ENCODE measurements at regions not wholly inside any gene's neighbourhood (a gene's known extent, or its start where the extent isn't known, plus 50 kb on each side); places are given as distances from the start of the nearest gene placed in this dataset.

- Mint-ChIP-seq H3K27me3 (peaks cover 18% of the 10 kb centered on the region), H3K36me3 (ENCODE audit: low read depth) (no peaks in the 10 kb centered on the region), H3K9me3 (no peaks in the 10 kb centered on the region), H3K27ac (no peak overlapping the region), H3K4me1 (peaks cover 4% of the 10 kb centered on the region), H3K4me3 (no peak overlapping the region)
- POLR2A ChIA-PET = no interaction called here
- CTCF ChIA-PET = interaction anchor here (0.7 kb wide), 1 partner anchor 109 kb away, joined by 4 read pairs; no protein-coding TSS in a partner anchor
- no peak for DNase-seq
Measured at GRCh38 chr3:18247139-18247695, 177.9 kb downstream of the SATB1 start.

DNA sequence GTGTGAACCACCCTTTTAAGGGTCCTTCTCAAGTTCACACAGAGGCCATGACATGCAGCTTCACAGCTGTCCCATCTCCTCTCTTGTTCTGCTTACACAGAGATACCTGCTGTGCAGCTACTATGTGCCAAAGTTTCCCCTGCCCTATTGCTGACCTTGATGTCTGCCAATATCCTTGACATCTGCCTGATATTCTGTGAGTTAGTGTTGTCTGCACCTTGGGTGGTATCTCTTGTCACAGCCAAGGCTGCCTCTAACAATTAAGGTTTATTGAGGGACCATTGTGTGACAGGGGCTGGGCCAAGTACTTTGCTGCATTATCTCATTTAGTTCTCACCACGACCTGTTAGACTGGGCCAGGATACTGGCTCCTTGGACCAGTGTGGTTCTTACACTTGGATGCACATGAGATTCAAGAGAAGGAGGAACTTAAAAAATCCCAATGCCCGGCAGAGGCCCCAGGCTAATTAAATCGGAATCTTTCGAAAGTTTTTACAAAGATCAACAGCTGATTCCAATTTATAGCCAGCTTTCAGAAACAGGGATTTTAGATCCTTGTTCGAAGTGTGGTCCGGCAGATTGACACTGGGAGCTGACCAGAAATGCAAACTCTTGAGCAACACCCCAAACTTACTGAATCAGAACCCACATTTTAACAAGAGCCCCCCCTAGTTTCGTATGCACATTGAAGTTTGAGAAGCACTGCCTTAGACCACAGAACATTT, 178.6 kb downstream of the SATB1 start:
- ChIA-PET POLR2A (no interaction called here), CTCF (no interaction called here)
- H3K27ac Mint-ChIP-seq = no peak overlapping the region
- H3K4me3 Mint-ChIP-seq = no peak overlapping the region
- DNase-seq = no peak
- H3K9me3 Mint-ChIP-seq = no peaks in the 10 kb centered on the region
- peaks cover 22% of the 10 kb centered on the region for H3K27me3 Mint-ChIP-seq
- H3K4me1 Mint-ChIP-seq = peaks cover 4% of the 10 kb centered on the region
- no peaks in the 10 kb centered on the region for H3K36me3 Mint-ChIP-seq (ENCODE audit: low read depth)

GRCh38 chr3:18245721-18246120, 179.4 kb downstream of the SATB1 start:
- H3K4me1 Mint-ChIP-seq = peaks cover 4% of the 10 kb centered on the region
- POLR2A ChIA-PET = no interaction called here

DNA sequence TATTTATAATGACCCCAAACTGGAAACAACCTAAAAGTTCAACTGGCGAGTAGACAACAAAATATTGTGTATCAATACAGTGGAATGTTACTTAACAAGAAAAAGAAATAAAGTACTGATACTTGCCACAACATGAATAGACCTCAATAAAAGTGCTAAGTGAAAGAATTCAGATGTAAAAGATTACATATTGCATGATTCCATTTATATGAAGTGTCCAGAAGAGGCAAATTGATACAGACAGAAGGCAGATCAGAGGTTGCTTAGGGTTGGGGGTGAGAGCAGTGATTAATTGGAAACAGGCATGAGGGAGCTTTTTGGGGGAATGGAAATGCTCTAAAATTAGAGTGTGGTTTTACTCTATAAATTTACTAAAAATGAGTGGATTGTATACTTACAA, 183.3 kb downstream of the SATB1 start:
- H3K27me3 Mint-ChIP-seq = peaks cover 25% of the 10 kb centered on the region
- POLR2A ChIA-PET = no interaction called here
- no peak overlapping the region for H3K27ac Mint-ChIP-seq
- H3K4me1 Mint-ChIP-seq = peaks cover 17% of the 10 kb centered on the region
- no peak for DNase-seq
- CTCF ChIA-PET = no interaction called here
- H3K4me3 Mint-ChIP-seq = no peak overlapping the region
- no peaks in the 10 kb centered on the region for H3K36me3 Mint-ChIP-seq (ENCODE audit: low read depth)
- no peaks in the 10 kb centered on the region for H3K9me3 Mint-ChIP-seq

More at GRCh38 chr3:18245721-18246120, 179.4 kb downstream of the SATB1 start:
- no peak overlapping the region for H3K27ac Mint-ChIP-seq
- CTCF ChIA-PET = no interaction called here
- no peaks in the 10 kb centered on the region for H3K36me3 Mint-ChIP-seq (ENCODE audit: low read depth)
- no peaks in the 10 kb centered on the region for H3K9me3 Mint-ChIP-seq
- H3K27me3 Mint-ChIP-seq = peaks cover 22% of the 10 kb centered on the region
- no peak for DNase-seq
- no peak overlapping the region for H3K4me3 Mint-ChIP-seq

- H3K27ac Mint-ChIP-seq = no peak overlapping the region
- H3K27me3 Mint-ChIP-seq = peaks cover 22% of the 10 kb centered on the region
- H3K4me3 Mint-ChIP-seq = no peak overlapping the region
- ChIA-PET CTCF (no interaction called here), POLR2A (no interaction called here)
- no peak for DNase-seq
- peaks cover 14% of the 10 kb centered on the region for H3K4me1 Mint-ChIP-seq
- H3K36me3 Mint-ChIP-seq (ENCODE audit: low read depth) = no peaks in the 10 kb centered on the region
- H3K9me3 Mint-ChIP-seq = no peaks in the 10 kb centered on the region
Measured at GRCh38 chr3:18239674-18240073, 185.5 kb downstream of the SATB1 start.

GRCh38 chr3:18238746-18239331, 186.3 kb downstream of the SATB1 start:
- POLR2A ChIA-PET = no interaction called here
- Mint-ChIP-seq H3K36me3 (ENCODE audit: low read depth) (no peaks in the 10 kb centered on the region), H3K4me3 (no peak overlapping the region), H3K9me3 (no peaks in the 10 kb centered on the region), H3K4me1 (peaks cover 14% of the 10 kb centered on the region), H3K27ac (no peak overlapping the region), H3K27me3 (peaks cover 21% of the 10 kb centered on the region)
- CTCF ChIA-PET = no interaction called here
- no peak for DNase-seq

- no peak overlapping the region for H3K4me3 Mint-ChIP-seq
- peaks cover 22% of the 10 kb centered on the region for H3K27me3 Mint-ChIP-seq
- DNase-seq = no peak
- H3K4me1 Mint-ChIP-seq = peaks cover 14% of the 10 kb centered on the region
- no peak overlapping the region for H3K27ac Mint-ChIP-seq
- ChIA-PET POLR2A (no interaction called here), CTCF (no interaction called here)
- H3K36me3 Mint-ChIP-seq (ENCODE audit: low read depth) = no peaks in the 10 kb centered on the region
- H3K9me3 Mint-ChIP-seq = no peaks in the 10 kb centered on the region
Measured at GRCh38 chr3:18238332-18238731, 186.8 kb downstream of the SATB1 start.

DNA sequence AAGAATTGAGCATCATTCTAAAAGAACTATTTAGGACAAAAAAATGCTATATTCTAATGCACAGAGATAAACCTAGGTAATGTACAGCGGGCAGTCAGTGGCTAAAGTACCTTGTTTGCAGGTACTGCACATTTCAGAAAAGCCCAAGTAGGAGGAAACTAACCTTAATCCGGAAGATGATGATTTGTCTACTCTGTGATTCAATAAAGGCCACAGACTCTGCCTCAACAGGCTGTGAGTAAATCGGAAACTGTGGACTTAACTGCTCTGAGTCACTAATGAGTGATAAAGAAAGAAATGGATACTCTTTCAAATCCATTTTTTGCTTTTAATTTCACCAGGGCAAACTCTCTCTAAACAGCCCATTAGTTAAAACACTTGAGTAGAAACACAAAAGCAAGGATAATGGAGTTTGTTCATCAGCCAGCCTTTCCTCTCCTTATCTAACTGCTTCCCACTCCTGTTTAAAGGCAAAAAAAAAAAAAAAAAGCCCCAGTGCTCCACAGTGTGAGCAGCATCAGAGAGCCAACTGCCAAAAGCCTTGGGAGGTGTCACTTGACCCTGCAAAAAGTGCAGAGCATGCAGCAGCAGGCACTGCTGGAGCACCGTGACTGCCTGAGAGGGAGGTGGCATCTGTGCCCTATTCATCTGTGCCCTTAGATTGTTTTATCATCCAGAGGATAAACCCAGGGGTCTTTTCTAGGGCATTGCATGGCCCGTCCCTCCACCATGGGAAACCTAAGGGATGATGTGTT, 187.7 kb downstream of the SATB1 start:
- POLR2A ChIA-PET = no interaction called here
- Mint-ChIP-seq H3K4me3 (no peak overlapping the region), H3K4me1 (peaks cover 14% of the 10 kb centered on the region), H3K27me3 (peaks cover 27% of the 10 kb centered on the region), H3K27ac (no peak overlapping the region), H3K9me3 (no peaks in the 10 kb centered on the region), H3K36me3 (ENCODE audit: low read depth) (no peaks in the 10 kb centered on the region)
- DNase-seq = no peak
- CTCF ChIA-PET = no interaction called here

- CTCF ChIA-PET = no interaction called here
- no peak overlapping the region for H3K4me3 Mint-ChIP-seq
Measured at GRCh38 chr3:18236726-18237125, 188.4 kb downstream of the SATB1 start.

DNA sequence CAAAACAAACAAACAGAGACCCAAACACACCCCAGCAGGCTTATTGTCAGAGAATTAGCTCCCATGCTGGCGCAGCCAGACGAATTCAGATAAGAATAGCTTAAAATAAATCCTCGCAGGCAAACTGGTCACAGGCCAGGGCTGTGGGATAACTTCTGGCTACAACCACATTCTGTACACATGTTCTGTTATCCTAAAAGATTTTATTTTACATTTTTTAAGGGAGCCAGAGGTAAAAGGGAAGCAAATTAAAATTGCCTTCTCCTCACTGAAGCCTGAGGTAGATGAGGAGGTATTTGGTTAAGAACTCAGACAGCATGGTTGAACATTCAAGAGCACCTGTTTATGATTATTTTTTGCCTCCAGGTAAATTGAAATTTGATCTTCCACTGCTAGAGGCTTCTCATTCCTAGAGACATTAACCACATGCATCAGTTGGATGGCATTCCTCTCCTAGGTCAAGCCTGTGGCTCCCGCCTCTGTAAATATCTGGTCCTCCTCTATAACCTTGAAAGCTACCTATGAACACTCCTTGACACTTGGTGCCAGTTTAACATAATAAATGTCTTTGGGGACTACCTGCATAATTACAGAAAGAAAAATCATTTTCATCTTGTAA, 190.3 kb downstream of the SATB1 start:
- Mint-ChIP-seq H3K27me3 (peaks cover 21% of the 10 kb centered on the region), H3K9me3 (no peaks in the 10 kb centered on the region), H3K4me1 (peaks cover 14% of the 10 kb centered on the region), H3K36me3 (ENCODE audit: low read depth) (no peaks in the 10 kb centered on the region), H3K27ac (no peak overlapping the region), H3K4me3 (no peak overlapping the region)
- ChIA-PET CTCF (no interaction called here), POLR2A (no interaction called here)
- no peak for DNase-seq

More at GRCh38 chr3:18236726-18237125, 188.4 kb downstream of the SATB1 start:
- Mint-ChIP-seq H3K27me3 (peaks cover 24% of the 10 kb centered on the region), H3K9me3 (no peaks in the 10 kb centered on the region), H3K4me1 (peaks cover 14% of the 10 kb centered on the region), H3K27ac (no peak overlapping the region), H3K36me3 (ENCODE audit: low read depth) (no peaks in the 10 kb centered on the region)
- no peak for DNase-seq
- POLR2A ChIA-PET = no interaction called here

DNA sequence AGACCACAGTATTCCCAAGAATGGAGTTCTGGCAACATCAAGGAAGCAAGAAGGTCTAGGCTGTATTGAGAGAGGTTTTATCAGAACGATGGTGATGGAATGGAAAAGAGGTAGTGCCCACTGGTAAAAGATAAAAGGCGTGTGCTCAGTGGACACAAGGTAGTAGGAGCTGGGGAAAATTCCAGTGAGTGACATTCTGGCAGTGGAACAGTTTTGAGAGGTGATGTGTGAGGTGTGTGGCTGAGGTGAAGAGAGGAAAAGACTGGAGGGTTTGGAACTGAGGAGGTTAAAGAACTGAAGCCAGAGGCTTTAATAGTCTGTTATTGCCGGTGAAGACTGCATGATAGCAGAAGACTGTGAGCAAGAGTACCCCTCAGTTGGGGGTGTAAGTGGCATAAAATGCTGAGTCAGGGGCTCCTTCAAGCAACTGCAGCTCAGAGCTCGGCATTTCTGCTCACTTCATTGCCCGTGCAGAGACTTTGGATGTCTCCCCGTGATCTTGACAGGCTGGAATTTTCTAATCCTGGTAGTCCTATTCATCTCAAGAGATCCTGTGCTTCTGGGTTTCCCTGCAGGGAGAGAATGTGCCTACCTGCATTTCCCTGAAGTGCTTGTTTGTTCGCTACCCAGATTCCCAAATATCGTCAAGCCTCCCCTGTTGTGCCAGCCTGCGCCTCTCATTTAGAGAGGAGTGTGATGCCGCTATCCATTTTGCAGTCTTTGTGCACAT, 191.0 kb downstream of the SATB1 start:
- Mint-ChIP-seq H3K27ac (no peak overlapping the region), H3K36me3 (ENCODE audit: low read depth) (no peaks in the 10 kb centered on the region), H3K27me3 (peaks cover 17% of the 10 kb centered on the region), H3K4me1 (peaks cover 14% of the 10 kb centered on the region), H3K9me3 (no peaks in the 10 kb centered on the region), H3K4me3 (no peak overlapping the region)
- DNase-seq = no peak
- ChIA-PET CTCF (no interaction called here), POLR2A (no interaction called here)

GRCh38 chr3:18232317-18232716, 192.8 kb downstream of the SATB1 start:
- Mint-ChIP-seq H3K27ac (no peak overlapping the region), H3K4me1 (peaks cover 6% of the 10 kb centered on the region), H3K27me3 (peaks cover 22% of the 10 kb centered on the region), H3K36me3 (ENCODE audit: low read depth) (no peaks in the 10 kb centered on the region), H3K9me3 (no peaks in the 10 kb centered on the region), H3K4me3 (no peak overlapping the region)
- POLR2A ChIA-PET = no interaction called here
- CTCF ChIA-PET = no interaction called here
- no peak for DNase-seq

- Mint-ChIP-seq H3K9me3 (no peaks in the 10 kb centered on the region), H3K27ac (no peak overlapping the region), H3K27me3 (peaks cover 14% of the 10 kb centered on the region), H3K4me3 (no peak overlapping the region), H3K36me3 (ENCODE audit: low read depth) (no peaks in the 10 kb centered on the region), H3K4me1 (peaks cover 5% of the 10 kb centered on the region)
- DNase-seq = no peak
- ChIA-PET CTCF (no interaction called here), POLR2A (no interaction called here)
Measured at GRCh38 chr3:18228060-18228459, 197.1 kb downstream of the SATB1 start.

Measured in activated CD4-positive, alpha-beta memory T cell treated with anti-CD3 and anti-CD28 coated beads, Interleukin-2, amount 10 ng/mL, durations not matched to agents 7 days and 5 days (primary cell).